ENCODE measurements at regions not wholly inside any gene's neighbourhood (a gene's known extent, or its start where the extent isn't known, plus 50 kb on each side); places are given as distances from the start of the nearest gene placed in this dataset.

GRCh38 chr5:14967166-14967565 lies 95.6 kb upstream of the ANKH start:
- H3K36me3 ChIP-seq (replicated peaks in 1 of 2; ENCODE audit: control extremely low read depth in 1 of 2, control insufficient read depth in 1 of 2, extremely low read depth in 1 of 2, insufficient read depth in 2 of 2, low read length in 1 of 2), result no peaks in the 10 kb centered on the region
- H3K4me3 ChIP-seq (ENCODE audit: control extremely low read depth in 1 of 5, extremely low read depth in 1 of 5, insufficient read depth in 1 of 5, low read depth in 2 of 5, low read length in 4 of 5), result no peak overlapping the region

GRCh38 chr5:14965815-14966214 lies 94.2 kb upstream of the ANKH start:
- POLR2A ChIA-PET, result no interaction called here
- no CpG with 5 or more reads among the region's 1 CpG for WGBS (ENCODE audit: insufficient coverage)
- Histone ChIP-seq H3K79me2 (ENCODE audit: control insufficient read depth, insufficient read depth, low read length) (no peaks in the 10 kb centered on the region), H3K27ac (ENCODE audit: low read length in 2 of 2) (no peak overlapping the region), H3K36me3 (replicated peaks in 1 of 2; ENCODE audit: control extremely low read depth in 1 of 2, control insufficient read depth in 1 of 2, extremely low read depth in 1 of 2, insufficient read depth in 2 of 2, low read length in 1 of 2) (no peaks in the 10 kb centered on the region), H3K9me3 (ENCODE audit: control extremely low read depth in 1 of 3, control insufficient read depth in 2 of 3, insufficient read depth in 1 of 3, low read length in 2 of 3) (no peaks in the 10 kb centered on the region), H3K27me3 (replicated peaks in 1 of 4; ENCODE audit: control extremely low read depth in 1 of 4, control insufficient read depth in 3 of 4, insufficient read depth in 4 of 4, low read length in 3 of 4) (no peaks in the 10 kb centered on the region), H4K20me1 (ENCODE audit: control insufficient read depth, insufficient read depth, low read length, poor library complexity, severe bottlenecking) (no peaks in the 10 kb centered on the region), H3K4me1 (ENCODE audit: control insufficient read depth in 2 of 2, insufficient read depth in 2 of 2, low read length in 2 of 2) (no peaks in the 10 kb centered on the region), H3K9ac (ENCODE audit: low read length) (no peak overlapping the region), H2AFZ (ENCODE audit: insufficient read depth, low read depth, low read length, poor library complexity, severe bottlenecking) (no peak overlapping the region), H3K4me3 (ENCODE audit: control extremely low read depth in 1 of 5, extremely low read depth in 1 of 5, insufficient read depth in 1 of 5, low read depth in 2 of 5, low read length in 4 of 5) (no peak overlapping the region), H3K4me2 (replicated peaks; ENCODE audit: low read depth, low read length, poor library complexity, severe bottlenecking) (no peak overlapping the region)
- DNase-seq (no peak), ATAC-seq (ENCODE audit: low read depth) (no peak)
- H3K27me3 Mint-ChIP-seq, result peaks cover 12% of the 10 kb centered on the region
- TF ChIP-seq EZH2 (IDR thresholded peaks at IDR 0.05; ENCODE audit: borderline replicate concordance, insufficient read depth, low read depth, low read length, poor library complexity, severe bottlenecking), result no peak
- no peak for TF ChIP-seq CTCF (IDR thresholded peaks at IDR 0.05)
- H3K27ac Mint-ChIP-seq, result no peak overlapping the region
- CTCF ChIA-PET, result interaction anchor here (1.5 kb wide), 1 partner anchor 38 kb away, joined by 7 read pairs; no protein-coding TSS in a partner anchor
- no peaks in the 10 kb centered on the region for H3K9me3 Mint-ChIP-seq (ENCODE audit: insufficient read depth)
- no peak overlapping the region for H3K4me3 Mint-ChIP-seq
- no peaks in the 10 kb centered on the region for H3K4me1 Mint-ChIP-seq
- intact Hi-C loops (cut with micrococcal nuclease), result no loop called here

More at GRCh38 chr5:14967166-14967565, 95.6 kb upstream of the ANKH start:
- Histone ChIP-seq H3K27ac (ENCODE audit: low read length in 2 of 2) (no peak overlapping the region), H2AFZ (ENCODE audit: insufficient read depth, low read depth, low read length, poor library complexity, severe bottlenecking) (no peak overlapping the region), H3K79me2 (ENCODE audit: control insufficient read depth, insufficient read depth, low read length) (no peaks in the 10 kb centered on the region), H3K9ac (ENCODE audit: low read length) (no peak overlapping the region), H3K4me2 (replicated peaks; ENCODE audit: low read depth, low read length, poor library complexity, severe bottlenecking) (no peak overlapping the region), H4K20me1 (ENCODE audit: control insufficient read depth, insufficient read depth, low read length, poor library complexity, severe bottlenecking) (no peaks in the 10 kb centered on the region), H3K4me1 (ENCODE audit: control insufficient read depth in 2 of 2, insufficient read depth in 2 of 2, low read length in 2 of 2) (no peaks in the 10 kb centered on the region), H3K27me3 (replicated peaks in 1 of 4; ENCODE audit: control extremely low read depth in 1 of 4, control insufficient read depth in 3 of 4, insufficient read depth in 4 of 4, low read length in 3 of 4) (no peaks in the 10 kb centered on the region), H3K9me3 (ENCODE audit: control extremely low read depth in 1 of 3, control insufficient read depth in 2 of 3, insufficient read depth in 1 of 3, low read length in 2 of 3) (no peaks in the 10 kb centered on the region)
- DNase-seq, result no peak
- POLR2A ChIA-PET, result no interaction called here
- 94% methylated on average over 6 of the region's 6 CpGs for WGBS (ENCODE audit: insufficient coverage)
- Mint-ChIP-seq H3K4me3 (no peak overlapping the region), H3K27me3 (peaks cover 12% of the 10 kb centered on the region), H3K27ac (no peak overlapping the region), H3K9me3 (ENCODE audit: insufficient read depth) (peaks cover 4% of the 10 kb centered on the region), H3K4me1 (no peaks in the 10 kb centered on the region)
- TF ChIP-seq CTCF (IDR thresholded peaks at IDR 0.05) (no peak), EZH2 (IDR thresholded peaks at IDR 0.05; ENCODE audit: borderline replicate concordance, insufficient read depth, low read depth, low read length, poor library complexity, severe bottlenecking) (no peak)
- CTCF ChIA-PET, result interaction anchor here (0.8 to 1.9 kb wide), 2 partner anchors 10 kb away, joined by 3 to 7 read pairs; no protein-coding TSS in a partner anchor
- no peak for ATAC-seq (ENCODE audit: low read depth)
- intact Hi-C loops (cut with micrococcal nuclease), result no loop called here

Measured in B cell (primary cell).